ENCODE measurements at regions not wholly inside any gene's neighbourhood (a gene's known extent, or its start where the extent isn't known, plus 50 kb on each side); places are given as distances from the start of the nearest gene placed in this dataset.

DNA sequence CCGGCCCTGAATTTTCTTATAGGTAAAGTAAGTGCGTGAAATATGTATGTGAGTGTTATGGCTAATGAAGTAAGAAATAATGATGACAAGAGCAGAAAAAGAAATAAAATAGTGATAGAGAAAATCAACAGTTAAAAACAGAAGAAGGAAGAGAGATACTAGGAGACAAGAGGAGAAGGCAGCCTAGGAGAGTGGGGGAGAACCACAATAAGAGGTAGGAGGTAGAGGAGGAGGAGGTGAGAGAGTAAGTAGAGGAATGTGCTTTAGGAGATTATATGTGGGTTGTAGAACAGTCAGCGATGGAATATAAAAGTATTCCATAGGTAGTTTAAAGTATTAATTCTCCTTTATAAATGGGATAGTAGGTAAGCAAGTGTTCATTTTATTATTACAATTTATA, 861.5 kb upstream of the B3GALT2 start:
- TF ChIP-seq, protein P1, sequence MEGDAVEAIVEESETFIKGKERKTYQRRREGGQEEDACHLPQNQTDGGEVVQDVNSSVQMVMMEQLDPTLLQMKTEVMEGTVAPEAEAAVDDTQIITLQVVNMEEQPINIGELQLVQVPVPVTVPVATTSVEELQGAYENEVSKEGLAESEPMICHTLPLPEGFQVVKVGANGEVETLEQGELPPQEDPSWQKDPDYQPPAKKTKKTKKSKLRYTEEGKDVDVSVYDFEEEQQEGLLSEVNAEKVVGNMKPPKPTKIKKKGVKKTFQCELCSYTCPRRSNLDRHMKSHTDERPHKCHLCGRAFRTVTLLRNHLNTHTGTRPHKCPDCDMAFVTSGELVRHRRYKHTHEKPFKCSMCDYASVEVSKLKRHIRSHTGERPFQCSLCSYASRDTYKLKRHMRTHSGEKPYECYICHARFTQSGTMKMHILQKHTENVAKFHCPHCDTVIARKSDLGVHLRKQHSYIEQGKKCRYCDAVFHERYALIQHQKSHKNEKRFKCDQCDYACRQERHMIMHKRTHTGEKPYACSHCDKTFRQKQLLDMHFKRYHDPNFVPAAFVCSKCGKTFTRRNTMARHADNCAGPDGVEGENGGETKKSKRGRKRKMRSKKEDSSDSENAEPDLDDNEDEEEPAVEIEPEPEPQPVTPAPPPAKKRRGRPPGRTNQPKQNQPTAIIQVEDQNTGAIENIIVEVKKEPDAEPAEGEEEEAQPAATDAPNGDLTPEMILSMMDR (IDR thresholded peaks at IDR 0.05; ENCODE audit: partially characterized antibody, unreplicated experiment), result no peak
- no peaks in the 10 kb centered on the region for H3K27me3 Mint-ChIP-seq (ENCODE audit: unreplicated experiment)
- H3K9me3 Mint-ChIP-seq (ENCODE audit: unreplicated experiment), result peaks cover 2% of the 10 kb centered on the region
- no peaks in the 10 kb centered on the region for H3K36me3 Mint-ChIP-seq (ENCODE audit: unreplicated experiment)
- no peak overlapping the region for H3K27ac Mint-ChIP-seq (ENCODE audit: unreplicated experiment)
- no peak overlapping the region for H3K4me3 Mint-ChIP-seq (ENCODE audit: unreplicated experiment)
- DNase-seq, result no peak
- no peaks in the 10 kb centered on the region for H3K4me1 Mint-ChIP-seq (ENCODE audit: low read depth, unreplicated experiment)

DNA sequence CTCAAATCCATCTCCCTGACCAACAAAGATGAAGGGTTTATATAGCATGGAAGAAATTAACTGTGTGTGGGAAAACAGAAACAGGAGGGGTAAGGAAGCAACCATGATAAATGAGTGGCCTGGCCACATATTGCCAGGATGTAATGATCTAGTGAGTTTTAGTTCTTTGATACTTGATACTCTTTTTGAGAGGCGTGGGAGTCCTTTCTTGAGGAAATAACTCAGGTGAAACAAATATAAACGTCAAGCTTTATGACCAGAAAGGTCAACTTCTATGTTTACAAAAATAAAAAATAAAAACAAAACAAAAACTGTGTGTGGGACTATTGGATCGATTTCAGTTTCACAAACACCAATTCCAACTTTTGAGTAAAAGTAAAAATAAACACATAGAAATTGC, 860.8 kb upstream of the B3GALT2 start:
- Mint-ChIP-seq H3K27ac (ENCODE audit: unreplicated experiment) (no peak overlapping the region), H3K4me3 (ENCODE audit: unreplicated experiment) (no peak overlapping the region), H3K4me1 (ENCODE audit: low read depth, unreplicated experiment) (no peaks in the 10 kb centered on the region), H3K9me3 (ENCODE audit: unreplicated experiment) (peaks cover 2% of the 10 kb centered on the region), H3K36me3 (ENCODE audit: unreplicated experiment) (no peaks in the 10 kb centered on the region), H3K27me3 (ENCODE audit: unreplicated experiment) (no peaks in the 10 kb centered on the region)
- TF ChIP-seq, protein P1 (IDR thresholded peaks at IDR 0.05; ENCODE audit: partially characterized antibody, unreplicated experiment), result no peak
- no peak for DNase-seq

DNA sequence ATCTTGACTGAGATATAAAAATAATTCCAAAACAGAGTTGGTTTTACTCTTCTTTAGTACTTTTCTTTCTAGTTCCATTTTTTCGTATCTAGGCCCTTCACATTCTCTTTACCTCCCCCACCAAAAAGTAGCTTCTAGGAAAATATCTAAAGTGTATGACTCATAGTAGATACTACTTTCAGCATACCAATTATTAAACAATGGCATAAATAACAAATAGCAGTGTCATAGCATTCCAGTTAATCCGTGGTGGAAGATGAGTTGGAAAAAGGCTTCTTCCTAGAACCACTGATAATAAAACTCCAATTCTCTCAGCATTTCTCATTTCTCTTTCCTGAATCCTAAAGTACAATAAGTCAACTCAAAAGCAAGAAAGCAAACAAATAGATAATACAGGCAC, 859.0 kb upstream of the B3GALT2 start:
- no peaks in the 10 kb centered on the region for H3K27me3 Mint-ChIP-seq (ENCODE audit: unreplicated experiment)
- H3K36me3 Mint-ChIP-seq (ENCODE audit: unreplicated experiment), result no peaks in the 10 kb centered on the region
- H3K27ac Mint-ChIP-seq (ENCODE audit: unreplicated experiment), result no peak overlapping the region
- H3K4me3 Mint-ChIP-seq (ENCODE audit: unreplicated experiment), result no peak overlapping the region
- H3K9me3 Mint-ChIP-seq (ENCODE audit: unreplicated experiment), result peaks cover 2% of the 10 kb centered on the region
- TF ChIP-seq, protein P1 (IDR thresholded peaks at IDR 0.05; ENCODE audit: partially characterized antibody, unreplicated experiment), result no peak
- H3K4me1 Mint-ChIP-seq (ENCODE audit: low read depth, unreplicated experiment), result no peaks in the 10 kb centered on the region
- DNase-seq, result no peak

DNA sequence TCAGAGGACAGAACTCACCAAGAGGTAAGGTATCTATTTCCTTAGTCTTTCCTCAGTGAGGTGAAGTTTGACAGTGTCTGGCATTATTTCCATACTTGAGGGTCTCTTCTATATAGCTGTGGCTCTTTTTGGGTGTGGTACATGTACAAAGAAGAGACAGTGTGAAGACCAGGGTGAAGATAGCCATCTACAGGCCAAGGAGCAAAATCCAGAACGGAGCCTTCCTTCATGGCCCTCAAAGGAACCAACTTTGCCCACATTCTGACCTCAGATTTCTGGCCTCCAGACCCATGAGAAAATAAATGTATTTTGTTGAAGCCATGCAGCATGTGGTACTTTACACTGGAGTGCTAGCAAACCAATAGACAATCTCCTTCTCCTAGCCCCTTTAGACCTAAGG, 858.5 kb upstream of the B3GALT2 start:
- no peaks in the 10 kb centered on the region for H3K36me3 Mint-ChIP-seq (ENCODE audit: unreplicated experiment)

DNA sequence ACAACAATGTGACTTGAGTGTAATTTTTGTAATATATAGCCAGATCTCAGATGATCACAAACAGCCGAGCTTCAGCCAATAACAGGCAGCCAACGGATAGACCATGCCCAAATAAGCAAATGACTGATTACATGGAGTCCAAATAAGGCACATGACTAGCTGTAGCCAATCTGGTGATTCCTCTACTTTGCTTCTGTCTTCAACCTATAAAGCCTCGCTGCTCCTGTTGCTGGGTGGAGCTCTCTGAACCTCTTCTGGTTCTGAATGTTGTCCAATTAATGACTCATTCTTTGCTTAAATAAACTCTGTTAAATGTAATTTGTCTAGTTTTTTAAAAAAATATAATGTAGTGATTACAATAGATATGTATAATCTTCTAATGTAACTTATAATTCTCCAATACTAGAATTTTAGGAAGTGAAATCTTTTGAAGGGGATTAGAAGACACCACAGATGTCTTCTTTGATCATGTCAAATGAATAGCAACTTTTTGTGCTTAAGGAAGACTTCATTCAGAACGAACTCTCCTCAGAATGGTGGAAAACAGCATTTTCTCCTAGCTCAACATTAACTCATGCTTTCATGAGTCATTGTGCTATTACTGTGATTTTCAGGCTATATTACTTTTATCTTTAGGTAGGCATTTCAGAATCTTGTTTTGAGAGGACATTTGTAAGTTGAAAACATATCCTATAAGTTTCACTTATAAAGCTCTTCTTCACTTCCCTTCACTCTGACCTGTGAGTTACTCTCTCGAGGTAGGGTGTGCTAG, 857.8 kb upstream of the B3GALT2 start:
- no peak overlapping the region for H3K4me3 Mint-ChIP-seq (ENCODE audit: unreplicated experiment)
- no peak for DNase-seq
- TF ChIP-seq, protein P1 (IDR thresholded peaks at IDR 0.05; ENCODE audit: partially characterized antibody, unreplicated experiment), result no peak
- no peak overlapping the region for H3K27ac Mint-ChIP-seq (ENCODE audit: unreplicated experiment)
- H3K36me3 Mint-ChIP-seq (ENCODE audit: unreplicated experiment), result no peaks in the 10 kb centered on the region
- H3K9me3 Mint-ChIP-seq (ENCODE audit: unreplicated experiment), result peaks cover 2% of the 10 kb centered on the region
- H3K27me3 Mint-ChIP-seq (ENCODE audit: unreplicated experiment), result no peaks in the 10 kb centered on the region
- no peaks in the 10 kb centered on the region for H3K4me1 Mint-ChIP-seq (ENCODE audit: low read depth, unreplicated experiment)

More for the DNA sequence above, 858.5 kb upstream of the B3GALT2 start:
- Mint-ChIP-seq H3K4me3 (ENCODE audit: unreplicated experiment) (no peak overlapping the region), H3K4me1 (ENCODE audit: low read depth, unreplicated experiment) (no peaks in the 10 kb centered on the region), H3K9me3 (ENCODE audit: unreplicated experiment) (peaks cover 2% of the 10 kb centered on the region), H3K27ac (ENCODE audit: unreplicated experiment) (no peak overlapping the region), H3K27me3 (ENCODE audit: unreplicated experiment) (no peaks in the 10 kb centered on the region)
- TF ChIP-seq, protein P1 (IDR thresholded peaks at IDR 0.05; ENCODE audit: partially characterized antibody, unreplicated experiment), result no peak
- DNase-seq, result no peak
